COLO668 (cell line): ENCODE measurements at regions not wholly inside any gene's neighbourhood (a gene's known extent, or its start where the extent isn't known, plus 50 kb on each side); places are given as distances from the start of the nearest gene placed in this dataset.
"Not testable (repeated sequence)": the region's sequence is repeated elsewhere in the genome, so short reads cannot be mapped to it uniquely, and the experiment has no call there.

Source experiments
- DNase-seq: peaks from one replicate; lab custom pipeline; 2025; ENCODE audit not compliant: unreplicated experiment; lab: John Stamatoyannopoulos, UW

DNA sequence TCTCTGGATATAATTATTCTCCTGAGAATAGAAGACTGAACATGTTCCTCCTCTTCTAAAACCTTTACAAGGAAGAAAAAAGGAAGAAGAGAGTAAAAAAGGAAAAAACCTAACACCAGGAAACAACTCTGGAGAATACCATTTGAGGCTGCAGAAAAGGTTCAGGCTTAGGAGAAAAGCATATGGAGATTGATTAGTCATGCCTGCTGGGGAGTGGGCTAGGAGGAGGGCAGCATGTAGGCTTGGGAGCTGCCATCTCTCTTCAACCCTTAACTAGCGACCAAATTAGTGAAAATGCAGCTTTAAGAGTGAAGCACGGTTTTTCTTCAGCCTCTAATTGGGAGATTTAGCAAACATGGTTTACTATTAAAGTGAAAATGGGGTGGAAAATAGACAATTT, 273.0 kb upstream of the CRY1 start:
- DNase-seq = no peak

DNA sequence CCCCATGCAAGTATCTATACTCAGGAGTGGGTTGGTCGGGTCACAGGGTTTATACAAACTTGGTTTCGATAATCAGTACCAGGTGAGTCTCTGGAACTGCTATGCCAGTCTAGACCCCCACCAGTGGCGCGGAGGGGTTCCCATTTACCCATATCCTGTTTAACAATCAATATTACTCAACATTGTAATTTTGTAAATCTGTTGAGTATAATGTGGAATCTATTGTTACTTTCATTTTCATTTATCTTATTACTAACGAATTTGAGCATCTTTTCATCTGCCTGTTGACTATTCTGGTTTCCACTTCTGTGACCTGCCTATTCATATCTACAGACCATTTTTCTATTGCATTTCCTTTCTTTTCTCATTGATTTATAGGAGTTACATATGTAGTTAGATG, 275.2 kb upstream of the CRY1 start:
- no peak for DNase-seq

DNA sequence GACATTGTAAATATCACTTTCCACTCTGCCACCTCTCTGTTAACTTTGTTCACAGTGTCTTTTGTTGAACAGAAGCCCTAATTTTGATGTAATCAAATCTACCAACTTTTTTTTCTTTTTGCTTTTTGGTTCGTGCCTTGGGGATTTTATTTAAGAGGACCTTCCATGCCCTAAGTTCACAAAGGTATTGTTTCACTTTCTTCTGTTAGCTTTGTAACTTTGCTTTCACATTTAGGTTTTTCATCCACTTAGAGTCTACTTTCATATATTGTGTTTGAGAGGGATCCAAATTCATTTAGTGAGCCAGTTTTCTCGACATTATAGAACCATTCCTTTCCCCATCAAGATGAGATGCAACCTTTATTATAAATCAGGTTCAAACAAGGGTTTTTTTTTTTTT, 275.7 kb upstream of the CRY1 start:
- DNase-seq = no peak

DNA sequence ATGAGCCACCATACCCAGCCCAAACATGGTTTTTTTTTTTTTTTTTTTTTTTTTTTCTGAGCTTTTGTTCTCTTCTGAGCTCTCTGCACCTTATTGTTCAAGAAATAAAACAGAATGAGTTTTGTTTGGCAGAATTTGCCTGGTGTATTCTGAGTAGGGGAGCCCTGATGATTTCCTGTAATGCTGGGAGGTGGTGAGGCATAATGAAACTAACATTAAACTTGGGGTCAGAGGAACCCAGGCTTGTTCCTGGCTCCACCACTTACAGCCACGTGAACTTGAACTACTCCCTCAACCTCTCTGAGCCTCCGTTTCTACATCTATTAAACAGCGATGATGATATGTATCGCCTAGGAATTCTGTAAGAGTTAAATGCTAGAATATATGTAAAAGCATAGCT, 276.3 kb upstream of the CRY1 start:
- no peak for DNase-seq

DNA sequence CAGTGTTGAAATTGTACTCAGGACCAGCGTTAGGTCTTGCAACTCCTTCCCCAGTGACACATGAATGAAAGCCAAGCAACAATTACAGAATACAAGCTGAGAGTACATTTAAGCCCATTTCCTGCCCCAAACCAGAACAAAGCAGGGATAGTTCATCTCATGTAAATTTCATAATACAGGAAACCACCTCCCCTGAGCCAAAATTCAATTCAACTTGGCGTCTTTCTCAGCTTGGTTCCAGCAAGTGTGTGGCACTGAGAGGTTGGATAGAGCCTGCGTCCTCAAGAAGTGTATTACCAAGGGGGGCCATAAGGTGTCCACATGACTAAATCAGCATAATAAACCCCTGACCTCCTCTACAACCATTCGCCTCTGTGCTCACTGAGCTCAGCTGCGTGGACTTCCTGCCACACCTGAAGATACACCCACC, 278.9 kb upstream of the CRY1 start:
- DNase-seq = no peak

DNA sequence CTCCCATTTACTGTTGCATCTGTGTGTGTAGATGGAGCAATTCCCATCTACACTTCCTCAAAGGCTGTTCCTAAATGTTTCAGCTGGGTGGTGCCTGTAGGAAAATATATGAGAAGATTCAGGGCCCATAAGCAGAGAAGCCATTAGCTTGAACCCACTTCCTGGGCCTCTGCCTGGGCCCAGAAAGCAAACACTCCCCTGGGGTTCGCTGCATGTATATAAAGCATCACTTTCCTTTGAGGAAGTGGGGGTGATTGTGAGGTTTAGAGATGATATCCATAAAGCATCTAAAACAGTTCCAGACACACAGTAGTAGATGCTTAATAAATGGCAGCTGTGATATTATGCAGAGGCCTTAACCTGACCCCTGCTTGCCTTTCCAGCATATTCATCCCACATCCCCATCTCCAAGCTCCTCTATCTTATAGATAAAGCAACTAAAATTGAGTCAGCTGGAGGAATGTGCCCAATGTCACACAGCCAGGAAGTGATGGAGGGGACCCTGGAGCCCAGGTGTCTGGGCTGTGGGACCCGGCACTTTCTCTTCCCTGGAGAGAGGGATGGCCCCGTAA, 280.0 kb upstream of the CRY1 start:
- DNase-seq = no peak

DNA sequence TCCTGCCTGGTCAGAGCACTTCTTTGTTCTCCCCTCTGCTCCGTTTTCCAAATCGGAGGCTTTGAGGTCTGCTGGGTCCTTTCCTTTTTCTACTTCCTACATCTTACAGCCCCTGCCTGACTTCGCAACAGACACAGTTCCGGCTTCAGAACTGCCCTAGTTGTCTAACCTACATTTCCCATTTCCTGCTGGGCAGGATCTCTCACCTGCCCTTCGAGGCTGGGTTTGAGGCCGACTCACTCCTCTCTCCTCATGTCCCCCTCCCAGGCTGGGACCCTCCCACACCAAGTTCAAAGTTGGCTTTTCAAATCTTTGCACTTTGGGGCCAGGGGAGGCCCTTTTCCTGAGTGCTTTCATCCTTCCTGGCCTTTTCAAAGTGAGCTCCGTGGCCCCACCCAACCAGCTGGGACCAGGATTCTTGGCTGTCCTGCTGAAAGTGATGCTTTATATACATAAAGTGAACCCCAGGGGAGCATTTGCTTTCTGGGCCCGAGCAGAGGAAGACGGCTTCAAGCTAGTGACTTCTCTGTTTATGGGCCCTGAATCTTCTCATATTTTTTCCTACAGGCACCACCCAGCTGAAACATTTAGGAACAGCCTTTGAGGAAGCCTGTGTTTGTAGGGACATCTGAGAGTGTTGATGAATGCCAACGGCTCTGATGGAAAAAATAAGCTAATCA, 281.0 kb upstream of the CRY1 start:
- no peak for DNase-seq

DNA sequence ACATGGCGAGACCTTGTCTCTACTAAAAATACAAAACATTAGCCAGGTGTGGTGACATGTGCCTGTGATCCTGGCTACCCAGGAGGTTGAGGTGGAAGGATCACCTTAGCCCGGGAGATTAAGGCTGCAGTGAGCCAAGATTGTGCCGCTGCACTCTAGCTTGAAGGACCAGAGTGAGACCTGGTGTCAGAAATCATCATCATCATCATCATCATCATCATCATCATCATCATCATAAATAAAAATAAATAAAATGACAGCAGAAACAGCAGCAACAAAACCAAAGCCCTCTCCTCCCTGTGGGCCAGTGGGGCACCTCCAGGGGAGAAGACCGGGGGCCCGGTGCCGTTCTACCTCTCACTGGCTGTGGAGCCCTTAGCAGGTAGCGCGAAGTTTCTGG, 281.9 kb upstream of the CRY1 start:
- DNase-seq = no peak

DNA sequence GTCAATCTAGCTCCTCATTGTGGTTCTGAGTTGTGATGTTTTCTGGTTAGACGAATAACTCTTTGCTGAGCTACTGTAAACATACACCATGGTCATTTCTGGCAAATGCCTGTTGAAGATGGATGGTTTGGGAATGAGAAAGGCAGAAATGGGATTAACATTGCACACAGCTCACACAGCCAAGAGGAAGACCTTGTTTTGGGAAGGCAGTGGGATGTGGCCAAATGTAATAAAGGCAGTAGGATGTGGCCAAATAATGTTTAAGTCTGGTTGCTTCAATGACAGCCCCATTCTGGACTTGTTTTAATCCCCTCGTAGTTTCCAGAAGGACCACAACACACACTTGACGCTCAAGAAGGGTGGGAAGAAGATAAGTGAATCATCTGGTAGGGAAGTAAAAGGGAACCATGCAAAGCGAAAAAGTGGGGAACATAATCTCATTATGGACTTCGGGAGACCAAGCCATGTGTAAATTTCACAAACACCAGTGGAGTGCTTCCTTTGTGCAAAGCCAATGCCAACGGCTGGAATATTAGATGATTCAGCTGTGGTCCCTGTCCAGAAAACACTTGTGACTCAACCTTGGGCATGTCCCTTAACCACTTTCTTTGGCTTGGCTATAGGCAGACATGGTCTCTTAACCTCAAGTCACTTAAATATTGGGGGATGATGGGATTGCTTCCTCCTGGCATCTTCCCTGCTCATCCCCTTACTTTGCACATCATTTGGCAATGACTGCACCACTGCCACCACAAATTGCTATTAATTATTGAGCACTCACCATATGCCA, 284.4 kb upstream of the CRY1 start:
- no peak for DNase-seq

DNA sequence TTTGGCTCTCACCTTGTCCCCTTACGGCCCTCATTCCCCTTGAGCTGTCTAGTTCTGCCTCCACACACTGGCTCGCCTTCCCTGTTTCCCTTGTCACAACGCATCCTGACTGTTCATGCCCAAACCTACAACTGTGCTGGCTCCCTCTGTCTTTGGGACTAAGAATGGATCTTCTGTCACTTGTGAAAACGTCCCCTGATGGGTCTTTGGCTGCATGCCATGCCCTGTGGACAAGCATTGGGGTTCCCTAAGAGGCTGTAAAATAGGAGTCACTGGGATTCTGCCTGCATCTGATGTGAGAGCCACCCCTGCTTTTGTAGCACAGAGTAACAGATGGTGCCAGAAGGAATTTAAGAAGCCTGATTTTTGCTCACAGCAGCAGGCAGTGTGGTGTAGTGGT, 285.3 kb upstream of the CRY1 start:
- no peak for DNase-seq

DNA sequence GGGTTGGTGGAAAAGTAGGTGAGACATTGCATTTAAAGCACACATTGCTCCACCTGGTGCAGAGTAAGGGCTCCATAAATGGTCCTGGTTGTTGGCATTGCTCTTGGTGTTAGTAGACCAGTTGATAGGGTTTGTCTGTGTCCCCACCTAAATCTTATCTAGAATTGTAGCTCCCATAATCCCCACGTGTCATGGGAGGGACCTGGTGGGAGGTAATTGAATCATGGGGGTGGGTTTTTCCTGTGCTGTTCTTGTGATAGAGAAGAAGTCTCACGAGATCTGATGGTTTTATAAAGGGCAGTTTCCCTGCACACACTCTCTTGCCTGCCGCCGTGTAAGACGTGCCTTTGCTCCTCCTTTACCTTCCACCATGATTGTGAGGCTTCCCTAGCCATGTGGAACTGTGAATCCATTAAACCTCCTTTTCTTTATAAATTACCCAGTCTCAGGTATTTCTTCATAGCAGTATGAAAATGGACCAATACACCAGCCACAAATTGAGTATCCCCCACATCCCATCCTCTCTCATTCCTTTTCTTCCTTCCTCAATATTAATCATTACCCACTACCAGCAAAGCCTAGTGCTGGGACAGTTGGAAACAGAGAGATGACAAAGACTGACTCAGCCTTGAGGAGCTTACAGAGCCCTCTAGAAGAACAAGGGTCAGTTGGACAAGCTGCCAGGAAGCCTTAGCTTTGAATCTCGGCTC, 285.9 kb upstream of the CRY1 start:
- not testable (repeated sequence) for DNase-seq

DNA sequence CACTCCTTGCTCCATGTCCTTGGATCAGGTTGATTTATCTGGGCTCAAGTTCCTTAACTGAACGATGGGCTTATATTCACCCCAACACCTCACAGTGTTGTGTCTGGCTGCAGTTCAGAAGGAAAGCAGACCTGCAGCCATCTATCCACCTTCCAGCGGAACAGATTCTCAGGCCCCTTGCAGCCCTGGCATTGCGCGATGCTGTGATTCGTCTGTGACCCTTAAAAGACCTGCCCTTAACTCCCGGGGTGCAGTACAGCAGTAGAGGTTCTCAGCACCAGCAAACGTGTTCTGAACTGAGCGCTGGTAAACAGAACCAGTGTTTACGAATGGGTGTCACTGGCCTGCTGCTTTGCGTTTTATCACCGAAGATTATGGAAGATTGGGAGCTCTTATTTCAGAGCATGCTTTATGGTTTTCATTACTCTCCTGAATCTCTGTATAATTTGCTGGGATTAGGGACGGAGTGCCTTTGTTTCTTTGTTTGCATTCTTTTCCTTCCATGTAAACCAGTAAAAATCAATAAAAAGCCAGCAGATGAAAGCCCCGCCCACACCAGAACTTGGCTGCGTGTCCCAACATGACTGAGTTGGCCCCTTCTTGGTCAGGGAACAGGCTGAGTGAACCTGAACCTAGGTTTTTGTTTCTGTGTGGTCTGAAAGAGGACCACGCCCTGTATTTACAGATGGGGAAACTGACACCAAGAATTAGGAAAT, 286.7 kb upstream of the CRY1 start:
- DNase-seq = no peak

DNA sequence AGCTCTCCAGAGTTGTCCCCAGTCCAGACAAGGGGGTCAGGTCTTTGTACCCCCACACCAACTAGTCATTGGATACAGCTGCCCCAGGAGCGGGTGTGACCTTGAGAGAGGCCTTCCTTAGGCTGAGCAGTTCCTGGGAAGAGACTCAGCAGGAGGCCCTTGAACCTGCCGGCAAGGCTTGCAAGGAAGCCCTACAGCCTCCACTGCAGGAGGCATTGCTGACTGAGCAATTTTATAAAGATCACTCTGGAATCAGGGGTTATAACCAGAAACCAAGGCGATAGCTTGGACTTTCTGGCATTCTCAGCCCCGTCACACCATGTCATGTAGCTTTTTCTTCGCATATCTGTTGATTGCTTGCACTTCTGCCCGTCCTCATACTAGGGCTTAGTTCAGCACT, 291.3 kb upstream of the CRY1 start:
- DNase-seq = no peak

DNA sequence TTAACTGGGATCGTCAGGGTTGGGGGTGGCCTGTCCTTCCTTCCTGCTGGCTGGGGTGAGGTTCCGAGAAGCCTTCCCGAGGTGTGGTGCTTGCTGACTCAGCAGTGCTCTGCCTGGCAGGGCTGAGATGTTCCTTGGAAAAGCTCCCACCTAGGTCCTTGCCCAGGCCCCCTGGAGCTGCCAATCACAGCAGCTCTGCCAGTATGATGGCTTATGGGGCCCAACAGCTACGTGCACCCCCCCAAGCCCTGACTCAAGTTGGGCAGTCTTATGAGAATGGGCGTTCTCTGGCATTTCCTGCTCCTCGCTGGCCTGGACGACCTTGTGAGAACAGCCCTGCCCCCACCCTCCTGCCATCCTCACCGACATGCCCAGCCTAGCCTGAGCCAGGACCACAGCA, 292.2 kb upstream of the CRY1 start:
- DNase-seq = no peak

DNA sequence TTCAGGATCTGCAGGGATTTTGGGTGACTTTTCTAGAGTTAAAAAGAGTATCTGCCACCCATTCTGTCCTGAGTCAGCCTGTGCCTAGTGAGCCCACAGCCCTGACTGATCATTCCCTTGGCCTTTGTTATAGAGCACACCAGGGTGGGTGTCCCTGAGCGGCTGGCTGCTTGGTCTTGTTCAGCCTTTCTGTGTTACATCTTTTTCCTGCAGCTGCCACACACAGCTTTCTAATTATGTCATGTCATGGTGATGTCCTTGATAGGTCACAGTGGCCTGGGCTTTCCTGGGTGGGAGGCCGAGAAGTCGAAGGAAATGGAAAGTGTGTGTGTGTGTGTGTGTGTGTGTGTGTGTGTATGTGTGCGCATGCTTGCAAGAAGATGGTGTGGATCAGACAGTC, 293.2 kb upstream of the CRY1 start:
- DNase-seq = no peak

DNA sequence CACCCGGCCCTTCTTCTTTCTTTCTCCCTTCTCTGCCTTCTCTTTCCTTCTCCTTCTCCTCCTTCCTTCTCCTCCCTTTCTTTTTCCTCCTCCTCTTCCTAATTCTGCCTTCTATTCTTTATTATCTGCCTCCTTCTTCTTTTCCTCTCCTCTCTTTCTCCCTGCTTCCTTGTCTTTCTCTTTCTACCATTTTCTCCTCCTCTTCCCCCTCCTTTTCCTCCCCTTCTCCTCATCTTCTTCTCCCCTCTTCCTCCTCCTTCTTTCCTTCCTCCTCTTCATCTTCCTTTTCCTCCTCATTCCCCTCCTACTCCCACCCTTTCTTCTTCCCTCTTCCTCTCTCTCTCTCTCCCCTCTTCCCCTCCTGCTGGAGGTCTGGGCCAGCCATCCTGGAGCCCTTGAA, 294.9 kb upstream of the CRY1 start:
- DNase-seq = no peak

DNA sequence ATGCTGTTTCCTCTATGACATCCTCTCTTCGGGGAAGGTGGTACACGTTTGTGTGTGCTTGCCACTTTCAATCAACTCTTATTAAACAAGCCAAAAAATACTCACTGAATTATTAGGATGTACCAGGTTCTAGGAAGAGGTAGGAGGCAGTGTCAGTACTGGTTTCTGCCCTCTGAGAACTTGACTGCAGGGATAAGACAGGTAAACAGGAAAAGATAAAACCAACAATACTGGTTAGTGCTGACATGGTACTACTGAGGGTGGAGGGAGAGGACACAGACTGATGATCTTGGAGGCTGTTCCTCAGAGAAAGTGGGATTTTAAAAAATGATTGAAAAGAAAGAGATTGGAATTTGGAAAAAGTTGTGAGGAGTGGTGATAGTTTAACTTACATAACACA, 295.2 kb upstream of the PWP1 start:
- no peak for DNase-seq

DNA sequence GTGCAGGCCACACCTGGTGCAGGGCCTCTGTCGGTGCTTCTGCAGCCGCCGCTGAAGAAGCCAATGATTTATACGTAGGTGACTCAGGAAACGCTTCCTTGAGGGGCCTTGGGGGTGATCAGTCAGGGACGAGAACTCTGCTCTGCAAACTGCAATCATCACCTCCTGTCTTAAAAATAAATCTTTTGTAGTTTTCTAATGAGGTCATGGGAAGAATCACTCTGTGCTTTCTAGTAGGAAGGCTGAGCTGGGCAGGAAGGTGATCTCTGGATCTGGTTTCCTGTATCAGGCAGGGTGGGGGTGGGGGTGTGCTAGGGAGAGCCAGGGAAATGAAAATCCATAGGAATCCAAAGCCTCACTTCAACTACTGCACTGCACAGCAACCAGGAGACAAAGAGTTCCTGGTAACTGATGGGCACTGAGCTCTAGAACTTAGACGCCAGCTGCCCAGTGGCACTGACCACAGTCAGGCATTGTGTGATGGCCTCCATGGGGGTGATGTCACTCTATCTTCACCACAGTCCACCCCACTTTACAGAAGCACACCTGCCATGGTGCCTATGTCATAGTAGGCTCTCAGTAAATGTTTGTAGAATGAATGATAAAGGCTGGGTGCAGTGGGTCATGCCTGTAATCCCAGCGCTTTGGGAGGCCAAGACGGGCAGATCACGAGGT, 292.4 kb upstream of the PWP1 start:
- DNase-seq = no peak

DNA sequence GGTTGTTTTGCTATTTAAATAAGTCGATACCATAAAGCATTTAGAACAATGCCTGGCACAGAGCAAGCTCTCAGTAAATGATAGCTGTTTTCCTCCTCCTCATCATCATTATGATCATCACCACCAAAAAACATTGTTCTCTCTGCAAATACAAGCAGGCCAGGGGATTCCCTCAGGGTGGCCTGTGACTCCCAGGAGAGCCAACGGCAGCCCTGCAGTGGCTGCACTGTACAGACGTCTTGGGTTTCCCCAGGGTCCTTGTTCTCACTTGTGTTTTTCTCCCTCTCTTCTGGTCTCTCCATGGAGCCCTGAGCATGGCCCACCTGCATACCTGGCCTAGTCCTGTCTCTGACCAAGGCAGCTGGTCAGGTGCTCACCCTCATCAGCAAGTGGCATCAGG, 290.9 kb upstream of the PWP1 start:
- DNase-seq = no peak

DNA sequence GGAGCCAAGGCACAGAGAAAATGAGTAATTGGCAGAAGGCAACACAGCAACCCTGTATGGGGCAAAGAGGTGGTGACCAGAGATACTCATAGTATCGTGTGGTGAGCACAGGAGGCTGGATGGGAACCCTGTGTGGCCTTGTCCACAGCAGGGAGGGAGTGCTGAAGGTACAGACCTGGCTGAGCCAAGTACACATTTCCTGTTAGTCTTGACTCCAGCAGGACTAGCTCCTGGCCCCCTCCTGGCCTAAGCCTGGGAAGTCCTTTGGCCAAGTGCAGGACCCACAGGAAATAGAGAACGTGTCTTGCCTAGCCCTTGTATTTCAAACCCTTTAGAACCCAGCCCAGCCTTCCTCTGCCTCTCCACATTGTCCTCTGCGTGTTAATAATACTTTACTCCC, 289.8 kb upstream of the PWP1 start:
- DNase-seq = no peak

DNA sequence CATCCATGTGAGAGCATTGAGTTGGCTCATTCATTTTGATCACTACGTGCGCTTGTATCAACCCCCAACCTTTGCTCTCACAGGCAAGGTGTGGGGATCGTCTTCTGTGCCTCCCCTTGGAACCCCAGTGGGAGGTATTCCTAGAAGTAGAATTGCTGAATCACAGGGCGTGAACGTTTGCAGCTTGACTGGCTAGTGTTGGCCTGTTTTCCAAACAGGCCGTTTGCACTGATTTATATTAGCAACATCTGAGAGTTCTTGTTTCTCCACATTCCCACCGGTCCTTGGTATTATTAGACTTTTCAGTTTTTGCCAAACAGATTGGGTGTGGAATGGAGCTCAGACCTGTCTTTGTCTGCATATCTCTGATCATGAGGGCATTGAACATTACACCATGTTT, 288.6 kb upstream of the PWP1 start:
- no peak for DNase-seq
